ENCODE measurements at regions not wholly inside any gene's neighbourhood (a gene's known extent, or its start where the extent isn't known, plus 50 kb on each side); places are given as distances from the start of the nearest gene placed in this dataset.

- TF ChIP-seq NRF1 (conservative IDR thresholded peaks at IDR 0.05; ENCODE audit: low read depth, low read length): no peak
- no peak for TF ChIP-seq GABPA (IDR thresholded peaks at IDR 0.05; ENCODE audit: low read depth)
- TF ChIP-seq, protein P1, sequence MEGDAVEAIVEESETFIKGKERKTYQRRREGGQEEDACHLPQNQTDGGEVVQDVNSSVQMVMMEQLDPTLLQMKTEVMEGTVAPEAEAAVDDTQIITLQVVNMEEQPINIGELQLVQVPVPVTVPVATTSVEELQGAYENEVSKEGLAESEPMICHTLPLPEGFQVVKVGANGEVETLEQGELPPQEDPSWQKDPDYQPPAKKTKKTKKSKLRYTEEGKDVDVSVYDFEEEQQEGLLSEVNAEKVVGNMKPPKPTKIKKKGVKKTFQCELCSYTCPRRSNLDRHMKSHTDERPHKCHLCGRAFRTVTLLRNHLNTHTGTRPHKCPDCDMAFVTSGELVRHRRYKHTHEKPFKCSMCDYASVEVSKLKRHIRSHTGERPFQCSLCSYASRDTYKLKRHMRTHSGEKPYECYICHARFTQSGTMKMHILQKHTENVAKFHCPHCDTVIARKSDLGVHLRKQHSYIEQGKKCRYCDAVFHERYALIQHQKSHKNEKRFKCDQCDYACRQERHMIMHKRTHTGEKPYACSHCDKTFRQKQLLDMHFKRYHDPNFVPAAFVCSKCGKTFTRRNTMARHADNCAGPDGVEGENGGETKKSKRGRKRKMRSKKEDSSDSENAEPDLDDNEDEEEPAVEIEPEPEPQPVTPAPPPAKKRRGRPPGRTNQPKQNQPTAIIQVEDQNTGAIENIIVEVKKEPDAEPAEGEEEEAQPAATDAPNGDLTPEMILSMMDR (IDR thresholded peaks at IDR 0.05 in 2 of 3, conservative IDR thresholded peaks at IDR 0.05 in 1 of 3; ENCODE audit: control insufficient read depth in 2 of 3, extremely low read depth in 1 of 3, insufficient read depth in 1 of 3, low read depth in 3 of 3, low read length in 3 of 3): no peak
- TF ChIP-seq EZH2 (IDR thresholded peaks at IDR 0.05; ENCODE audit: borderline replicate concordance, control insufficient read depth, low read depth, low read length): no peak
- TF ChIP-seq CEBPZ (IDR thresholded peaks at IDR 0.05; ENCODE audit: low read depth, low read length): no peak
- TF ChIP-seq YY1 (IDR thresholded peaks at IDR 0.05; ENCODE audit: low read depth, low read length): no peak
- TF ChIP-seq, protein P2, sequence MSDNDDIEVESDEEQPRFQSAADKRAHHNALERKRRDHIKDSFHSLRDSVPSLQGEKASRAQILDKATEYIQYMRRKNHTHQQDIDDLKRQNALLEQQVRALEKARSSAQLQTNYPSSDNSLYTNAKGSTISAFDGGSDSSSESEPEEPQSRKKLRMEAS (IDR thresholded peaks at IDR 0.05; ENCODE audit: low read depth, low read length): no peak
- no peak for TF ChIP-seq RAD21 (IDR thresholded peaks at IDR 0.05; ENCODE audit: insufficient read depth, low read depth, low read length)
- no peak for TF ChIP-seq ZBTB11 (CRISPR knock-in tag; IDR thresholded peaks at IDR 0.05)
- TF ChIP-seq, protein P3, sequence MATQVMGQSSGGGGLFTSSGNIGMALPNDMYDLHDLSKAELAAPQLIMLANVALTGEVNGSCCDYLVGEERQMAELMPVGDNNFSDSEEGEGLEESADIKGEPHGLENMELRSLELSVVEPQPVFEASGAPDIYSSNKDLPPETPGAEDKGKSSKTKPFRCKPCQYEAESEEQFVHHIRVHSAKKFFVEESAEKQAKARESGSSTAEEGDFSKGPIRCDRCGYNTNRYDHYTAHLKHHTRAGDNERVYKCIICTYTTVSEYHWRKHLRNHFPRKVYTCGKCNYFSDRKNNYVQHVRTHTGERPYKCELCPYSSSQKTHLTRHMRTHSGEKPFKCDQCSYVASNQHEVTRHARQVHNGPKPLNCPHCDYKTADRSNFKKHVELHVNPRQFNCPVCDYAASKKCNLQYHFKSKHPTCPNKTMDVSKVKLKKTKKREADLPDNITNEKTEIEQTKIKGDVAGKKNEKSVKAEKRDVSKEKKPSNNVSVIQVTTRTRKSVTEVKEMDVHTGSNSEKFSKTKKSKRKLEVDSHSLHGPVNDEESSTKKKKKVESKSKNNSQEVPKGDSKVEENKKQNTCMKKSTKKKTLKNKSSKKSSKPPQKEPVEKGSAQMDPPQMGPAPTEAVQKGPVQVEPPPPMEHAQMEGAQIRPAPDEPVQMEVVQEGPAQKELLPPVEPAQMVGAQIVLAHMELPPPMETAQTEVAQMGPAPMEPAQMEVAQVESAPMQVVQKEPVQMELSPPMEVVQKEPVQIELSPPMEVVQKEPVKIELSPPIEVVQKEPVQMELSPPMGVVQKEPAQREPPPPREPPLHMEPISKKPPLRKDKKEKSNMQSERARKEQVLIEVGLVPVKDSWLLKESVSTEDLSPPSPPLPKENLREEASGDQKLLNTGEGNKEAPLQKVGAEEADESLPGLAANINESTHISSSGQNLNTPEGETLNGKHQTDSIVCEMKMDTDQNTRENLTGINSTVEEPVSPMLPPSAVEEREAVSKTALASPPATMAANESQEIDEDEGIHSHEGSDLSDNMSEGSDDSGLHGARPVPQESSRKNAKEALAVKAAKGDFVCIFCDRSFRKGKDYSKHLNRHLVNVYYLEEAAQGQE (IDR thresholded peaks at IDR 0.05; ENCODE audit: low read depth, low read length): no peak
These were observed 79.4 kb upstream of the RHOU start for GRCh38 chr1:228655796-228656394.

Measured in GM12878 (cell line).